ENCODE measurements at regions not wholly inside any gene's neighbourhood (a gene's known extent, or its start where the extent isn't known, plus 50 kb on each side); places are given as distances from the start of the nearest gene placed in this dataset.

GRCh38 chr7:46775020-46775419 lies 806.9 kb downstream of the TNS3 start:
- no peak for TF ChIP-seq CTCF (IDR thresholded peaks at IDR 0.05 in 4 of 5, conservative IDR thresholded peaks at IDR 0.05 in 1 of 5)
- no peak for TF ChIP-seq POLR2A (IDR thresholded peaks at IDR 0.05)
